GM23338 (cell line): ENCODE measurements at regions not wholly inside any gene's neighbourhood (a gene's known extent, or its start where the extent isn't known, plus 50 kb on each side); places are given as distances from the start of the nearest gene placed in this dataset.
A peak's percentile ranks its signal among the peaks of the same experiment; 100 is the strongest.

Experiments used
- ATAC-seq: fragments of 200-7000 bp; cut with Tn5 transposase; 3 replicates; pipeline ENCODE4 v1.9.1; 2020
- DNase-seq: peaks from one replicate; pipeline ENCODE4 v3.0.0-alpha.2; 2015; ENCODE audit warnings: low spot score
- H2AFZ ChIP-seq: fragments of 200-600 bp; sonication (generic); 2 replicates; pipeline ENCODE4 v1.8.0; 2016; ENCODE audit warnings: antibody characterized with exemption, mild to moderate bottlenecking, moderate library complexity
- H3F3A ChIP-seq: fragments of 200-600 bp; sonication (generic); replicated peaks from 2 replicates; pipeline ENCODE4 v1.8.0; 2017; ENCODE audit warnings: antibody characterized with exemption, mixed run types, low read depth
- H3K27ac ChIP-seq: fragments of 200-600 bp; sonication (generic); 2 replicates; pipeline ENCODE4 v1.6.1; 2016; ENCODE audit warnings: low read depth
- H3K27me3 ChIP-seq: fragments of 200-600 bp; sonication (generic); 2 replicates; pipeline ENCODE4 v1.8.0; 2016; ENCODE audit warnings: mild to moderate bottlenecking, mixed run types, moderate library complexity; ENCODE audit not compliant: insufficient read depth
- H3K36me3 ChIP-seq: fragments of 200-600 bp; sonication (generic); 2 replicates; pipeline ENCODE4 v1.8.0; 2016; ENCODE audit warnings: mild to moderate bottlenecking; ENCODE audit not compliant: insufficient read depth
- H3K4me1 ChIP-seq: fragments of 200-600 bp; sonication (generic); 2 replicates; pipeline ENCODE4 v1.8.0; 2016; ENCODE audit warnings: mild to moderate bottlenecking, moderate library complexity; ENCODE audit not compliant: insufficient read depth
- H3K4me2 ChIP-seq: fragments of 200-600 bp; sonication (generic); 2 replicates; pipeline ENCODE4 v1.7.1; 2017; ENCODE audit warnings: mixed run types
- H3K4me3 ChIP-seq: fragments of 200-600 bp; sonication (generic); 2 replicates; pipeline ENCODE4 v1.6.1; 2016; ENCODE audit warnings: mixed run types
- H3K79me2 ChIP-seq: fragments of 200-600 bp; sonication (generic); replicated peaks from 2 replicates; pipeline ENCODE4 v1.8.0; 2017; ENCODE audit warnings: mild to moderate bottlenecking; ENCODE audit not compliant: insufficient read depth
- H3K9me2 ChIP-seq: fragments of 200-600 bp; sonication (generic); 2 replicates; pipeline ENCODE4 v1.8.0; 2017; ENCODE audit not compliant: insufficient read depth
- H4K20me1 ChIP-seq: fragments of 200-600 bp; sonication (generic); replicated peaks from 2 replicates; pipeline ENCODE4 v1.8.0; 2017; ENCODE audit warnings: mild to moderate bottlenecking; ENCODE audit not compliant: insufficient read depth
- H3K27ac Mint-ChIP-seq: 2 replicates; pipeline ENCODE4 v1.8.0; 2020; ENCODE audit warnings: inconsistent platforms, mild to moderate bottlenecking, moderate library complexity, mixed read lengths
- H3K27me3 Mint-ChIP-seq: 3 replicates; pipeline ENCODE4 v1.8.0; 2022; ENCODE audit warnings: low read depth, mild to moderate bottlenecking, moderate library complexity, mixed read lengths, inconsistent platforms; ENCODE audit not compliant: insufficient read depth, poor library complexity
- H3K36me3 Mint-ChIP-seq: 3 replicates; pipeline ENCODE4 v1.8.0; 2021; ENCODE audit warnings: low read depth, mild to moderate bottlenecking, inconsistent platforms, moderate library complexity, mixed read lengths
- H3K4me1 Mint-ChIP-seq: 3 replicates; pipeline ENCODE4 v1.8.0; 2020; ENCODE audit warnings: mild to moderate bottlenecking, inconsistent platforms, mixed read lengths
- H3K4me3 Mint-ChIP-seq: 3 replicates; pipeline ENCODE4 v1.8.0; 2021; ENCODE audit warnings: moderate library complexity, mild to moderate bottlenecking, inconsistent platforms, mixed read lengths
- H3K9me3 Mint-ChIP-seq: 3 replicates; pipeline ENCODE4 v1.8.0; 2020; ENCODE audit warnings: moderate library complexity, mild to moderate bottlenecking, inconsistent platforms, mixed read lengths
- CTCF ChIP-seq, 2 experiments: fragments of 200-600 bp in 1 of 2; sonication (generic) in 1 of 2; conservative IDR thresholded peaks; 2 replicates each; pipeline versions ENCODE4 v1.5.1 to v1.6.1; 2016 to 2017; ENCODE audit warnings: antibody characterized with exemption in 2 of 2, low read depth in 2 of 2, mild to moderate bottlenecking in 2 of 2, moderate library complexity in 1 of 2
- ETS1 ChIP-seq: IDR thresholded peaks from 2 replicates; pipeline ENCODE4 v1.6.1; 2016; ENCODE audit warnings: antibody characterized with exemption
- EZH2 ChIP-seq: fragments of 200-600 bp; sonication (generic); IDR thresholded peaks from one replicate; pipeline ENCODE4 v1.8.0; 2017; ENCODE audit warnings: antibody characterized with exemption, mild to moderate bottlenecking, low read depth; ENCODE audit not compliant: unreplicated experiment
- JUNB ChIP-seq: IDR thresholded peaks from one replicate; pipeline ENCODE4 v1.6.1; 2016; ENCODE audit warnings: antibody characterized with exemption; ENCODE audit not compliant: unreplicated experiment
- NANOG ChIP-seq: IDR thresholded peaks from 2 replicates; pipeline ENCODE4 v1.6.1; 2016; ENCODE audit warnings: antibody characterized with exemption, borderline replicate concordance
- POLR2AphosphoS5 ChIP-seq: IDR thresholded peaks from 2 replicates; pipeline ENCODE4 v1.6.1; 2016; ENCODE audit warnings: antibody characterized with exemption, low read depth
- ZNF331 ChIP-seq: fragments of 250-450 bp; sonication (Bioruptor Pico); IDR thresholded peaks from 2 replicates; pipeline ENCODE4 v1.5.0; 2020; ENCODE audit warnings: low read depth, mild to moderate bottlenecking, moderate library complexity
- ZNF462 ChIP-seq: fragments of 250-450 bp; sonication (Bioruptor Pico); IDR thresholded peaks from 2 replicates; pipeline ENCODE4 v1.5.0; 2020; ENCODE audit warnings: mild to moderate bottlenecking, moderate library complexity

GRCh38 chr2:168350380-168350779, 103.0 kb upstream of the STK39 start:
- H3K4me1 ChIP-seq = peaks cover 9% of the 10 kb centered on the region; the same call in 1 of the 2 replicates
- Mint-ChIP-seq H3K4me3 (no peak overlapping the region), H3K36me3 (peaks cover 16% of the 10 kb centered on the region; the same call in 2 of the 3 replicates), H3K9me3 (peaks cover 24% of the 10 kb centered on the region; the same call in 2 of the 3 replicates), H3K27me3 (peaks cover 5% of the 10 kb centered on the region), H3K4me1 (peaks cover 20% of the 10 kb centered on the region), H3K27ac (no peak overlapping the region)
- DNase-seq = no peak
- H3K27ac ChIP-seq = no peak overlapping the region
- no peaks in the 10 kb centered on the region for H3K27me3 ChIP-seq
- peaks cover 7% of the 10 kb centered on the region; the same call in 1 of the 2 replicates for H3K36me3 ChIP-seq
- no peaks in the 10 kb centered on the region for H4K20me1 ChIP-seq
- no peaks in the 10 kb centered on the region for H3K79me2 ChIP-seq
- H3F3A ChIP-seq = no peaks in the 10 kb centered on the region
- no peak for ATAC-seq
- no peak overlapping the region for H2AFZ ChIP-seq
- H3K9me2 ChIP-seq = no peaks in the 10 kb centered on the region
- H3K4me2 ChIP-seq = no peak overlapping the region
- H3K4me3 ChIP-seq = no peak overlapping the region
- TF ChIP-seq CTCF (conservative IDR thresholded peaks at IDR 0.05; ENCODE audit: low read depth in 2 of 2) (0 out of 4 replicates have a peak, but pooled peaks of 1 of the 2 experiments have one; percentile 9), ETS1 (no peak)

- Histone ChIP-seq H4K20me1 (no peaks in the 10 kb centered on the region), H3K79me2 (no peaks in the 10 kb centered on the region), H3K36me3 (peaks cover 7% of the 10 kb centered on the region; the same call in 1 of the 2 replicates), H3K4me3 (no peak overlapping the region), H3K9me2 (no peaks in the 10 kb centered on the region), H3F3A (no peaks in the 10 kb centered on the region), H3K27ac (no peak overlapping the region), H3K4me1 (peaks cover 12% of the 10 kb centered on the region; the same call in 1 of the 2 replicates), H2AFZ (no peak overlapping the region), H3K27me3 (no peaks in the 10 kb centered on the region), H3K4me2 (no peak overlapping the region)
- ATAC-seq (no peak), DNase-seq (no peak)
- Mint-ChIP-seq H3K36me3 (peaks cover 9% of the 10 kb centered on the region; the same call in 2 of the 3 replicates), H3K27ac (no peak overlapping the region), H3K27me3 (no peaks in the 10 kb centered on the region), H3K4me1 (peaks cover 17% of the 10 kb centered on the region), H3K4me3 (no peak overlapping the region), H3K9me3 (peaks cover 14% of the 10 kb centered on the region; the same call in 2 of the 3 replicates)
- no peak for TF ChIP-seq JUNB
- TF ChIP-seq ETS1 = no peak
- TF ChIP-seq ZNF462 (CRISPR knock-in tag) = no peak
- no peak for TF ChIP-seq POLR2AphosphoS5
- no peak for TF ChIP-seq NANOG
- TF ChIP-seq CTCF (conservative IDR thresholded peaks at IDR 0.05; ENCODE audit: low read depth in 2 of 2) = no peak
- TF ChIP-seq EZH2 = no peak
- TF ChIP-seq ZNF331 = no peak
Measured at GRCh38 chr2:168353251-168353650, 102.8 kb upstream of the CERS6 start.
